Smooth muscle cell of the brain vasculature (primary cell): ENCODE measurements at regions not wholly inside any gene's neighbourhood (a gene's known extent, or its start where the extent isn't known, plus 50 kb on each side); places are given as distances from the start of the nearest gene placed in this dataset.
"Not testable (repeated sequence)": the region's sequence is repeated elsewhere in the genome, so short reads cannot be mapped to it uniquely, and the experiment has no call there.

Source experiments
- DNase-seq: peaks from one replicate; pipeline ENCODE4 v3.0.0-alpha.2; 2012; ENCODE audit warnings: low read depth, low spot score

DNA sequence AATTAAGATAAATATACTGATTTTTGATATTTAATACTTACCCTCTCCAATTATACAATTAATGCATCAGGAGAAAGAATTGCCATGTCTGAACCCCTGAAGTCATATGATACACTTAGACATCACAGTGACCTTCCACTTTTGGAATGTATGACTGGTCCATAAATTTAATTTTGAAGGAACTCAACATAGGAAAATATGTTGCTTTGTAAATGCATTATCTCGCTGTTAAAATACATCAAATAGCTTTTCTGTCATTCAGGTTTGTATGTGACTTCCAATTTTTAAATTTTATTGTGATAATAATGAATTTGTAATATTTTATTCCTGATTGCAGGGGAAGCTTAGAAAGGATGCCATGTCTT lies 631.9 kb upstream of the ANKRD30A start:
- DNase-seq, result no peak

- no peak for DNase-seq
Observed at GRCh38 chr10:36492590-36493515, 632.5 kb upstream of the ANKRD30A start.

DNA sequence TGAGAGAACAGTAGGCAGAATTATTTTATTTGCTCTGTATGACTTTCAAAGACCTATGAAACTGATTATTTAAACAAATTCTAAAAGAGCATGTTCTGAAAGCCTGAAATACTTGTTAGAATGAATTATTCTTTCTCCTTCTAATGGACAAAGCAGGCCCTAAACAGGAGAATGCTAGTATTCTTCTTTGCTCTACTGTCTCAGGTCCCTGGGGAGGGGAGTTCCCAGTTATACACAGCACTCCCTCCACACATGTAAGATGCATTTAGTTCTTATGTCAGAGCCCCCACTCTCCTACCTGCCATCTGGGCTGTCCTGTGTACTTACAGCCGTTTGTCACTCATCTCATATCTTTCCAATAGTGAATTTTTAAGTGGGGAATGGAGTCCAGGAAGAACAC lies 633.5 kb upstream of the ANKRD30A start:
- DNase-seq, result no peak

GRCh38 chr10:36489611-36490228 lies 635.7 kb upstream of the ANKRD30A start:
- peak; percentile 68 for DNase-seq

- no peak for DNase-seq
Observed at GRCh38 chr10:36489181-36489580, 636.2 kb upstream of the ANKRD30A start.

DNA sequence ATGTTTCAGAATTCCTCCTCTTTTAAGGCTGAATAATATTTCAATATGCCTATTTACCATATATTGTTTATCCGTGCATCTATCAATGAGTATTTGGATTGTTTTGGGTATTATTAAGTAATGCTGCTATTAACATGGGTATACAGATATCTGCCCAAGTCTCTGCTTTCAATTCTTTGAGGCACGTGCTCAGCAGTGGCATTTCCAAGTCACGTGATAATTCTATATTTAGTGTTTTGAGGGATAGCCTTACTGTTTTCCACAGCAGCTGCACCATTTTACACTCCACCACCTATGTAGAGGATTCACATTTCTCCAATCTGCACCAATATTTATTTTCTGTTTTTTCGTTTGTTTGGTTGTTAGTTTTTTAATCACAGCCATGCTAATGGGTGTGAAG lies 636.8 kb upstream of the ANKRD30A start:
- DNase-seq, result no peak

DNA sequence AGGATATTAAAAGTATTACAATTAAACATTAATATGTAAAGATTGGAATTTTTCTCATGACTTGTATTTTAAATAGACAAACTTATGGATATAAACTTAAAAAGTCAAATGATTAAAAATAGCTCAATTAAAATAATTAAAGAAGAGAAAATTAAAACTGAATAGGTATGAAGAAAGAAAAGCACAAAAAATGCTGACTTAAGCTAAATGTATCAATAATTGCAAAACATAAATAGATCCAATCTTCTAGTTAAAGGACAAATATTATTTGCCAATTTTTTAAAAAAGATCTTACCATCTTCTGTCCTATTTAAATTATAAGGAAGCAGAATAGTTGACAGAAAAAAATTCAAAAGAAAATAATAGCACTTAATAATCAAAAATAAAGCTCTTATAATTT lies 646.3 kb upstream of the ANKRD30A start:
- no peak for DNase-seq

GRCh38 chr10:36476399-36476798 lies 649.0 kb upstream of the ANKRD30A start:
- DNase-seq, result no peak

GRCh38 chr10:36475746-36476145 lies 649.7 kb upstream of the ANKRD30A start:
- DNase-seq, result no peak

DNA sequence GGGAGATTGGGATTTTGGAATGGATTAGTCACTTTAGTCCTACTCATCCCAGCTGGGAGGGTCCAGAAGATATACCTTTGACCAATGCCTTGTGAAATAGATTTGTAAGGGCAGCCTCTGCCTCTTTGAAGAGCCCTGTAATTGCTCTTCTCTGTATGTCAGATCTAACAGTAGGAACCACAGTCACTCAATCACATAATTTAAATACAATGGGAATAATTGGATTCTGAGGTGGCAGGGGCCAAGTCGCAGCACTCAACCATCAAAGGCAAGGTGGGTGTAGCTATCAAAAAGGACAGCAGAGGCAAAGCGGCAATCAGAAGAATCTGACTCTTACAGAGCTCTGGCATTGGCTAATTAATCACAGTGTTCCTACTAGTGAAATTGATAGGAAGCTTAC lies 650.9 kb upstream of the ANKRD30A start:
- DNase-seq, result no peak

DNA sequence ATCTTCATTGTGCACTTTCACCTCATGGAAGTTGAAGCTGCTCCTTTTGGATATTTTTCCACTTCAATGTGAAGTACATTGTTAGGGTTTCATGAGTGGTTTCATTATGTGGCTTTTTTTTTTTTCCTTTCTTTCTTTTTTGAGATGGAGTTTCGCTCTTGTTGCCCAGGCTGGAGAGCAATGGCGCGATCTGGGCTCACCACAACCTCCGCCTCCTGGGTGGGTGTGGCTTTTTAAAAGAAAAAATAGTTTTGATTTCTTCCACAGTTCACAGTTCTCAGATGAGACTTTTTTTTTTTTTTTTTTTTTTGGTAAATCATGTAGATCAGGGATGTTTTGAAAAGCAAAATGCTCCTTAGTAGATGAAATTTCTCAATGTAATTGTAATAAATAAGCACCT lies 652.3 kb upstream of the ANKRD30A start:
- no peak for DNase-seq

GRCh38 chr10:36469585-36469984 lies 655.8 kb upstream of the ANKRD30A start:
- DNase-seq, result no peak

DNA sequence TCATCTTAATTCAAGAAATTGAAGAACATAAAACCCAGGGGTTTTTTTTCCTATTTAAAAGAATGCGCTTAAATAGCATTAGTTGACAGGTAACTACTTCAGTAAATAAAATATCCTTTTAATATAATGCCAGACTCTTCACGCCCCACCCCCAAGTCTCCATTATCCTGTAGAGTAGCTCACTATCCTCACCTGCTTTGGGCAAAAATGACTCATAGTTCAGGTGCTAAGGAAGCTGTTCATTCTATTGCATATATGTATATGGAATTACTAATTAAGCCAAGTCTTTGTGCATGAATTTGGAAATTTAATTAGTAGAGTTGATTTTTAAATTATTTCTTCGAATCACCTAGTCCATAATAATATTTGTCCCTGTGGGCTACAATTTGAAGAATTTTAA lies 656.8 kb upstream of the ANKRD30A start:
- DNase-seq, result no peak

DNA sequence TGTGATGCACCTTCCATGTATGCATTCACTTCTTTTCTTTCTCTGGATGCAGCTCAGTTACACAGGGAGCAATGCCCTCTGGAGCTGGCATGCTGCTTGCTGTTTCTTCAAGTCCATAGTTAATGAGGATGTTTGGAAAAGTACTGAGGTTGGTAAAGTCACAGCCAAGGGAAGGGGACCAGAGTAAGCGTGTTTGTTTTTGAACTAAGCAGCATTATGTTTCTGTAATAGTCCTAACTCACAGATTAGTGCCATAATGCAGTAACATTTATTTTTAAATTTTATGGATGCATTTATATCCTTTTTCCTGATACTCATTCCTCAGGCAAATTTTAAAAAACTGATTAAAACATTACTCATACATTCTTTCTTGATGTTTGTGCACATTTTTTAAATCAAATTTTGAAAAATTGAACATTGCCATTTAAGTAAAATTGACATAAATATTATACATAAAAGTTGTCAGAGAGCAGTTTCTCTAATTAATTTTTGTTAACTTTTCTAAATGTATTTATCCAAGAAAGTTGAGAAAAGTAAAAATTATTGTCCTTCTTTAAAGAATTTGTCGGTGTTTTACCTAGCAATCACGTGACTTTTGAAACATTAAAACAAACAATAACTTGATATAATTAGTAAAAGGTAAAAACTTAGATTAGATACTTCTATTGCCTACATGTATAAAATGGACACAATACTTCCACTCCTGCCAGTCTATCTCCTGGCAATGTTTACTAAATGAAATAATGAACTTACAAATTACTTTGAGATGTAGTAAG lies 659.6 kb upstream of the ANKRD30A start:
- no peak for DNase-seq

DNA sequence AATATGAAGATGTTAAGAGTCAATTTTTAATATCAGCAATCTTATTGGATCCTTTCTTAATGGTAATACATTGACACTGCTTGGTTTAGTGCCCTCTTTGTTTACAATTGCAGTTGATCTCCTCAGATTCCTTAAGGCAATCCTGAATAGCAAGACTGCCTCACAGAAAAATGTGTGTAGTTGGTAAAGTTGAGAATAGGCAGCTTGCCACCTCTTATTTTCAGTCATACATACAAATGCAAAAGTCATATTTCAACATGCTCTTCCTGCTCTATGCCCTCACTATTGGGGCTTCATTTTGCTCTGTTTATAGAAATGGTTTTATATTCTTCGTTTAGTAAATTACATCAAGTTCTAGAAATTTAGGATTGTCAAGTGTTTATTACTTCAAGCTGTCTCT lies 661.1 kb upstream of the ANKRD30A start:
- DNase-seq, result no peak

GRCh38 chr10:36463390-36463789 lies 662.0 kb upstream of the ANKRD30A start:
- DNase-seq, result no peak

GRCh38 chr10:36462194-36462593 lies 663.2 kb upstream of the ANKRD30A start:
- no peak for DNase-seq

GRCh38 chr10:36458437-36458836 lies 667.0 kb upstream of the ANKRD30A start:
- DNase-seq, result not testable (repeated sequence)

GRCh38 chr10:36457751-36458150 lies 667.6 kb upstream of the ANKRD30A start:
- DNase-seq, result no peak

DNA sequence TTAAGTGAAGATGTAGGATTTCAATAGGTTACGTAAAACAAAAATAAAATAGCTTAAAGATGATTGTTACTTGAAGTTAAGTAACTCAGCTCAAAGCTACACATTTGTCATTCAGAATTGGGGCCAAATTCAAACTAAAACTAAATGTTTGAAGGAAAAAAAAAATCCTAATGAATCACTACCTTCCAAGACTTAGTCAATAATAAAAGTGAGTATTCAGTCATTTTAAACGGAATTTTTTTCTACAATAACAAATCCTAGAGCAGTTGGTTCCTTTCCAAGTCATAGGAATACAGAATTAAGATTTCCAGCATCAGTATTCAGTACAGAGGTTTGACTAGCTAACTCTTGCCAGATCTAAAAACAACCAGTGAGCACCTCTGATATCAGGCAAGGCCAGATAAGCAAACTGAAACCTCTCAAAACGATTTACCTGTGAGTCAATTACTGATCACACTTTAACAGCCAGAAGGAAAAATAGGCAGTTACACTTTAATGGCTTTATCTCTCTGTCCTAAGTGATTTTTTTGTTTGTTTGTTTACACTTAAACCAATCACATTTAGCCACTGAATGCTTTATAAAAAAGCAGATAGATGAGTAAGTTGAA lies 669.8 kb upstream of the ANKRD30A start:
- no peak for DNase-seq

- no peak for DNase-seq
Observed at GRCh38 chr10:36452851-36453250, 672.5 kb upstream of the ANKRD30A start.

- DNase-seq, result no peak
Observed at GRCh38 chr10:36451391-36451970, 673.9 kb upstream of the ANKRD30A start.
